ENCODE measurements at regions not wholly inside any gene's neighbourhood (a gene's known extent, or its start where the extent isn't known, plus 50 kb on each side); places are given as distances from the start of the nearest gene placed in this dataset.
"Not testable (repeated sequence)": the region's sequence is repeated elsewhere in the genome, so short reads cannot be mapped to it uniquely, and the experiment has no call there.

GRCh38 chr10:30560326-30560725 lies 69.2 kb downstream of the LYZL2 start:
- no peak overlapping the region for H3K4me3 Mint-ChIP-seq
- DNase-seq = no peak
- H3K36me3 Mint-ChIP-seq (ENCODE audit: insufficient read depth) = no peaks in the 10 kb centered on the region
- no peaks in the 10 kb centered on the region for H3K4me1 Mint-ChIP-seq (ENCODE audit: low read depth)
- peaks cover 7% of the 10 kb centered on the region for H3K27me3 Mint-ChIP-seq (ENCODE audit: low read depth)
- H3K9me3 Mint-ChIP-seq = no peaks in the 10 kb centered on the region
- no peak for ATAC-seq

GRCh38 chr10:30559180-30559579 lies 70.4 kb downstream of the LYZL2 start:
- Mint-ChIP-seq H3K9me3 (no peaks in the 10 kb centered on the region), H3K4me3 (no peak overlapping the region), H3K4me1 (ENCODE audit: low read depth) (peaks cover 2% of the 10 kb centered on the region), H3K27me3 (ENCODE audit: low read depth) (peaks cover 7% of the 10 kb centered on the region), H3K36me3 (ENCODE audit: insufficient read depth) (no peaks in the 10 kb centered on the region)
- no peak for DNase-seq
- ATAC-seq = no peak

- DNase-seq = no peak
- no peak for ATAC-seq
- Mint-ChIP-seq H3K36me3 (ENCODE audit: insufficient read depth) (no peaks in the 10 kb centered on the region), H3K4me1 (ENCODE audit: low read depth) (peaks cover 2% of the 10 kb centered on the region), H3K27me3 (ENCODE audit: low read depth) (peaks cover 7% of the 10 kb centered on the region), H3K9me3 (no peaks in the 10 kb centered on the region), H3K4me3 (no peak overlapping the region)
Measured at GRCh38 chr10:30558411-30558810, 71.1 kb downstream of the LYZL2 start.

- ATAC-seq (no peak), DNase-seq (no peak)
- Mint-ChIP-seq H3K4me1 (ENCODE audit: low read depth) (peaks cover 2% of the 10 kb centered on the region), H3K27me3 (ENCODE audit: low read depth) (peaks cover 5% of the 10 kb centered on the region), H3K9me3 (no peaks in the 10 kb centered on the region), H3K36me3 (ENCODE audit: insufficient read depth) (no peaks in the 10 kb centered on the region), H3K4me3 (no peak overlapping the region)
Measured at GRCh38 chr10:30557884-30558283, 71.7 kb downstream of the LYZL2 start.

- no peak for DNase-seq
- peaks cover 2% of the 10 kb centered on the region for H3K4me1 Mint-ChIP-seq (ENCODE audit: low read depth)
- no peak overlapping the region for H3K4me3 Mint-ChIP-seq
- ATAC-seq = no peak
- H3K36me3 Mint-ChIP-seq (ENCODE audit: insufficient read depth) = no peaks in the 10 kb centered on the region
- H3K27me3 Mint-ChIP-seq (ENCODE audit: low read depth) = no peaks in the 10 kb centered on the region
- H3K9me3 Mint-ChIP-seq = no peaks in the 10 kb centered on the region
Measured at GRCh38 chr10:30556189-30556588, 73.4 kb downstream of the LYZL2 start.

GRCh38 chr10:30555465-30555864 lies 74.1 kb downstream of the LYZL2 start:
- Mint-ChIP-seq H3K4me3 (no peak overlapping the region), H3K9me3 (no peaks in the 10 kb centered on the region), H3K27me3 (ENCODE audit: low read depth) (no peaks in the 10 kb centered on the region), H3K36me3 (ENCODE audit: insufficient read depth) (no peaks in the 10 kb centered on the region), H3K4me1 (ENCODE audit: low read depth) (peaks cover 2% of the 10 kb centered on the region)
- ATAC-seq (no peak), DNase-seq (no peak)

GRCh38 chr10:30554440-30554825 lies 75.1 kb downstream of the LYZL2 start:
- no peak for DNase-seq
- Mint-ChIP-seq H3K27me3 (ENCODE audit: low read depth) (no peaks in the 10 kb centered on the region), H3K36me3 (ENCODE audit: insufficient read depth) (no peaks in the 10 kb centered on the region), H3K4me3 (no peak overlapping the region), H3K4me1 (ENCODE audit: low read depth) (peaks cover 2% of the 10 kb centered on the region), H3K9me3 (no peaks in the 10 kb centered on the region)
- no peak for ATAC-seq

- no peaks in the 10 kb centered on the region for H3K9me3 Mint-ChIP-seq
- no peaks in the 10 kb centered on the region for H3K36me3 Mint-ChIP-seq (ENCODE audit: insufficient read depth)
- ATAC-seq (no peak), DNase-seq (no peak)
- H3K4me3 Mint-ChIP-seq = no peak overlapping the region
- H3K27me3 Mint-ChIP-seq (ENCODE audit: low read depth) = no peaks in the 10 kb centered on the region
- H3K4me1 Mint-ChIP-seq (ENCODE audit: low read depth) = peaks cover 2% of the 10 kb centered on the region
Measured at GRCh38 chr10:30553626-30554439, 75.7 kb downstream of the LYZL2 start.

- no peaks in the 10 kb centered on the region for H3K36me3 Mint-ChIP-seq (ENCODE audit: insufficient read depth)
- DNase-seq (no peak), ATAC-seq (no peak)
- no peaks in the 10 kb centered on the region for H3K9me3 Mint-ChIP-seq
- H3K4me3 Mint-ChIP-seq = no peak overlapping the region
- H3K4me1 Mint-ChIP-seq (ENCODE audit: low read depth) = peaks cover 2% of the 10 kb centered on the region
- H3K27me3 Mint-ChIP-seq (ENCODE audit: low read depth) = no peaks in the 10 kb centered on the region
Measured at GRCh38 chr10:30553018-30553625, 76.4 kb downstream of the LYZL2 start.

GRCh38 chr10:30550967-30551815 lies 78.4 kb downstream of the LYZL2 start:
- Mint-ChIP-seq H3K4me3 (no peak overlapping the region), H3K36me3 (ENCODE audit: insufficient read depth) (no peaks in the 10 kb centered on the region), H3K4me1 (ENCODE audit: low read depth) (peaks cover 2% of the 10 kb centered on the region), H3K27me3 (ENCODE audit: low read depth) (no peaks in the 10 kb centered on the region), H3K9me3 (no peaks in the 10 kb centered on the region)
- ATAC-seq (no peak), DNase-seq (no peak)

- not testable (repeated sequence) for ATAC-seq; H3K4me3 Mint-ChIP-seq; DNase-seq; H3K36me3 Mint-ChIP-seq (ENCODE audit: insufficient read depth); H3K4me1 Mint-ChIP-seq (ENCODE audit: low read depth); H3K9me3 Mint-ChIP-seq; H3K27me3 Mint-ChIP-seq (ENCODE audit: low read depth)
Measured at GRCh38 chr10:30549134-30549687, 80.3 kb downstream of the LYZL2 start.

GRCh38 chr10:30546511-30546910 lies 83.0 kb downstream of the LYZL2 start:
- DNase-seq = no peak
- ATAC-seq = no peak
- Mint-ChIP-seq H3K36me3 (ENCODE audit: insufficient read depth) (peaks cover 2% of the 10 kb centered on the region), H3K4me3 (no peak overlapping the region), H3K9me3 (no peaks in the 10 kb centered on the region), H3K4me1 (ENCODE audit: low read depth) (peaks cover 2% of the 10 kb centered on the region), H3K27me3 (ENCODE audit: low read depth) (no peaks in the 10 kb centered on the region)

- Mint-ChIP-seq H3K4me1 (ENCODE audit: low read depth) (peaks cover 3% of the 10 kb centered on the region), H3K36me3 (ENCODE audit: insufficient read depth) (peaks cover 2% of the 10 kb centered on the region)
Measured at GRCh38 chr10:30542895-30543288, 86.7 kb downstream of the LYZL2 start.

More at GRCh38 chr10:30542895-30543288, 86.7 kb downstream of the LYZL2 start:
- DNase-seq (no peak), ATAC-seq (no peak)
- Mint-ChIP-seq H3K9me3 (no peaks in the 10 kb centered on the region), H3K27me3 (ENCODE audit: low read depth) (no peaks in the 10 kb centered on the region), H3K4me3 (no peak overlapping the region)

All from activated T-cell treated with anti-CD3 and anti-CD28 coated beads, Interleukin-2, amount 50 U/mL, for 4 hours (primary cell).